Left ventricle myocardium inferior (tissue), 1 donor: ENCODE measurements at regions not wholly inside any gene's neighbourhood (a gene's known extent, or its start where the extent isn't known, plus 50 kb on each side); places are given as distances from the start of the nearest gene placed in this dataset.

Experiments
- DNase-seq: peaks from one replicate; pipeline ENCODE4 v3.0.0-alpha.2; 2020
- H3K27ac ChIP-seq: fragments of 200-600 bp; replicated peaks from 2 replicates; pipeline ENCODE4 v1.8.0; 2021
- H3K27me3 ChIP-seq: fragments of 200-600 bp; 2 replicates; pipeline ENCODE4 v1.8.0; 2021; ENCODE audit warnings: low read depth
- H3K36me3 ChIP-seq: fragments of 200-600 bp; 2 replicates; pipeline ENCODE4 v1.8.0; 2021
- H3K4me1 ChIP-seq: fragments of 200-600 bp; 2 replicates; pipeline ENCODE4 v1.8.0; 2021
- H3K4me3 ChIP-seq: fragments of 200-600 bp; 2 replicates; pipeline ENCODE4 v1.8.0; 2021; ENCODE audit warnings: mild to moderate bottlenecking, moderate library complexity
- H3K9me3 ChIP-seq: fragments of 200-600 bp; replicated peaks from 2 replicates; pipeline ENCODE4 v1.8.0; 2021
- intact Hi-C: fragments of 100-400 bp; cut with micrococcal nuclease; formaldehyde crosslinking; loops from one replicate; pipeline ENCODE4 v1.11.0; 2022
- TF ChIP-seq, protein P1 (sequence below): fragments of 200-600 bp; IDR thresholded peaks from 2 replicates; pipeline ENCODE4 v1.8.0; 2021; ENCODE audit warnings: antibody characterized with exemption, mild to moderate bottlenecking, borderline replicate concordance
- donor health status: DM: no; HTN: yes; CAD: no; lungs with severe emphysema.

DNA sequence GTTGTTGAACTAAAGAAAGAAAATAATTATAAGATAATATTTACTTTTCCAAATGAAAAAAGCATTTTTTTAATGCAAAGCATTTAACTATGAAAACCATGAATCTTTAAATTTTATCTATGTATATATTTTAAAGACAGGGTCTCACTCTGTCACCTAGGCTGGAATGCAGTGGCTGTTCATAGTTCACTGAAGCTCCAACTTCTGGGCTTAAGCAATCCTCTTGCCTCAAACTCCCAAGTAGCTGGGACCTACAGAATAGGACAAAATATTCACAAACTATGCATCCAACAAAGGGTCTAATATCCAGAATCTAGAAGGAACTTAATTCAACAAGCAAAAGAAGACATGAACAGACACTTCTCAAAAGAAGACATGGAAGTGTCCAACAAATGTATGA, 55.9 kb upstream of the ALB start:
- Histone ChIP-seq H3K4me1 (no peaks in the 10 kb centered on the region), H3K9me3 (no peaks in the 10 kb centered on the region), H3K36me3 (no peaks in the 10 kb centered on the region), H3K27me3 (peaks cover 4% of the 10 kb centered on the region), H3K27ac (no peak overlapping the region), H3K4me3 (no peak overlapping the region)
- TF ChIP-seq, protein P1, sequence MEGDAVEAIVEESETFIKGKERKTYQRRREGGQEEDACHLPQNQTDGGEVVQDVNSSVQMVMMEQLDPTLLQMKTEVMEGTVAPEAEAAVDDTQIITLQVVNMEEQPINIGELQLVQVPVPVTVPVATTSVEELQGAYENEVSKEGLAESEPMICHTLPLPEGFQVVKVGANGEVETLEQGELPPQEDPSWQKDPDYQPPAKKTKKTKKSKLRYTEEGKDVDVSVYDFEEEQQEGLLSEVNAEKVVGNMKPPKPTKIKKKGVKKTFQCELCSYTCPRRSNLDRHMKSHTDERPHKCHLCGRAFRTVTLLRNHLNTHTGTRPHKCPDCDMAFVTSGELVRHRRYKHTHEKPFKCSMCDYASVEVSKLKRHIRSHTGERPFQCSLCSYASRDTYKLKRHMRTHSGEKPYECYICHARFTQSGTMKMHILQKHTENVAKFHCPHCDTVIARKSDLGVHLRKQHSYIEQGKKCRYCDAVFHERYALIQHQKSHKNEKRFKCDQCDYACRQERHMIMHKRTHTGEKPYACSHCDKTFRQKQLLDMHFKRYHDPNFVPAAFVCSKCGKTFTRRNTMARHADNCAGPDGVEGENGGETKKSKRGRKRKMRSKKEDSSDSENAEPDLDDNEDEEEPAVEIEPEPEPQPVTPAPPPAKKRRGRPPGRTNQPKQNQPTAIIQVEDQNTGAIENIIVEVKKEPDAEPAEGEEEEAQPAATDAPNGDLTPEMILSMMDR, result no peak
- intact Hi-C loops, result no loop called here
- no peak for DNase-seq

DNA sequence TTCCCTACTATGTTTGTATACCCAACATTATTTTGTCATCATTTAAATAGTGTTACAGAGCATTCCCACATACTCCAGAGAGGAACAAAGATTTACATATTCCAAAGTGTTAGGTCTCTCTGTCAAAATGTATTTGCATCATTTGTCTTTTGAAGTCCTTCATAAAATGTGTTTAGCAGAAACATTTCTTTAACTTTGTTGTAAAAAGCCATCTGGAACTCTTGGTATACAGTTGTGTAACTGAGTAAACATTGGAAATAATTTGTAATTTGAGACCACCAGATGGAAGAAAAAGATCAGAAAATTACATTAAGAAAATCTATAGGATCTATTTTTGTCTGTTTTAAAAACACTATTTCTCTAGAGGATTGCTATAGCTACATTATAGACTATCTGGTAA, 56.6 kb upstream of the ALB start:
- H3K4me1 ChIP-seq, result no peaks in the 10 kb centered on the region
- peaks cover 4% of the 10 kb centered on the region for H3K27me3 ChIP-seq
- DNase-seq, result no peak
- H3K4me3 ChIP-seq, result no peak overlapping the region
- intact Hi-C loops, result no loop called here
- TF ChIP-seq, protein P1, result no peak
- no peak overlapping the region for H3K27ac ChIP-seq
- H3K36me3 ChIP-seq, result no peaks in the 10 kb centered on the region
- no peaks in the 10 kb centered on the region for H3K9me3 ChIP-seq

DNA sequence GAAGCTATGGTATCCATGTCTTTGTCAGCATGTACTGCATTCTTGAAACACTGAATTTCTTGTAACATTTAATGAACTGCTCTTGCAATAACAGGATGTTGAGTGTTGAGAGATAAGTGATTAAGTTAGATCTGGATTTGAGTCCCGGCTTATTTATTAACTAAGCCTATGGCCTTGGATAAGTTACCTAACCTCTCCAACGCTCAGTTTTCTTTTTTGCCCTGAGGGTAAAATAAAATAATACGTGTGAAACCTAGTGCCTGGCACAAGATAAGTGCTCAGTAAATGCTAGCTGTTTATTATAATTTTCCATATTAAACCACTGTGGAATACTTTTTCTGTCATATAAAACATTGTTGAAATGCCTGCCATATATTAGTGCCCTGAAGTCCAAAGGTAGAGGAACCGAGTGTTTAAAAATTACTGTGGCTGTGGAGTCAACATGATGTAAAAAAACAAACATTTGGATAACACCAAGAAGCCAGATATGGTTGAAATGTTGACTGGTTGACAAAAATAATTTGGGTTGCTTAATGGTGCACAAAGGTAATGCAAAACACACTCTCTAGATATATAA, 58.6 kb upstream of the ALB start:
- Histone ChIP-seq H3K9me3 (no peaks in the 10 kb centered on the region), H3K4me1 (no peaks in the 10 kb centered on the region), H3K27ac (no peak overlapping the region), H3K27me3 (peaks cover 4% of the 10 kb centered on the region), H3K36me3 (no peaks in the 10 kb centered on the region), H3K4me3 (no peak overlapping the region)
- intact Hi-C loops, result no loop called here
- no peak for DNase-seq
- TF ChIP-seq, protein P1, result no peak

DNA sequence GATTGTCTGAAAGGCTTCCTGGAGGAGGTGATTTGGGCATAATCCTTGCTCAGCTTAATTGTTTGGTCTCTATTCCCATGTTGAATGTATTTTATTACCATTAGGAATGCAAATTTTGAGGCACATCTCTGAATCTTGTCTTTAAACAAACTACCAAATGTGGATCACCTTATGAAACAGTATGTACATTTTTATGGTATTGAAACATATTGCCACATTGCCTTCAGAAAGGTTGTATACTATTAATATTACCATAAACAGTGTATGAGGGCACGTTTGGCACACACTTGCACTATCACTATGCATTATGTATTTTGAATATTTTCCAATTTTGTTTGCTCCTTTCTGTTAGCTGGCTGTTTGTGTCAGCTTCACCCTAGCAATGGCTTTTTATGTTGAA, 60.0 kb upstream of the ALB start:
- no peak overlapping the region for H3K27ac ChIP-seq
- intact Hi-C loops, result no loop called here
- H3K4me3 ChIP-seq, result no peak overlapping the region
- H3K36me3 ChIP-seq, result no peaks in the 10 kb centered on the region
- TF ChIP-seq, protein P1, result no peak
- no peak for DNase-seq
- H3K27me3 ChIP-seq, result peaks cover 4% of the 10 kb centered on the region
- no peaks in the 10 kb centered on the region for H3K4me1 ChIP-seq
- no peaks in the 10 kb centered on the region for H3K9me3 ChIP-seq

DNA sequence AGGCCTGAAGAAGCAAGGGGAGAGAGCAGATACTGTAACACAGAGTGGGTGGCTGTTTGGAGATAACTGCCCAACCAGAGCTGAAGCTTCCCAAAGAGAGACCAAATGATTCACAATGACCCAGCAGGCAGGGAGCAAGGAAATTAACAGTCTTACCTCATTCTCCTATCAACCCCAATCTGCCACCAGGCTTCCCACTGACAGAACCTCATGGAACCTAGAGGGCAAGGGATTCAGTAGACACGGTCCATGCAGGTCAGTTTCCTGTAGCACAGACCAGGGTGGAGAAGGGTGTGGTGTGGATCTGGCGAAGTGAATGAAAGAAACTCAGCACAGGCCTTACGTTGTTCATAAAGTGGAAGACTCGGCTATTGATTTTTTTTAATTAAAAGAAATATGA, 60.7 kb upstream of the ALB start:
- Histone ChIP-seq H3K4me1 (no peaks in the 10 kb centered on the region), H3K4me3 (no peak overlapping the region), H3K27me3 (peaks cover 4% of the 10 kb centered on the region), H3K36me3 (no peaks in the 10 kb centered on the region), H3K27ac (no peak overlapping the region), H3K9me3 (no peaks in the 10 kb centered on the region)
- no peak for DNase-seq
- TF ChIP-seq, protein P1, result no peak
- intact Hi-C loops, result no loop called here
